HEK293 (cell line): ENCODE measurements at regions not wholly inside any gene's neighbourhood (a gene's known extent, or its start where the extent isn't known, plus 50 kb on each side); places are given as distances from the start of the nearest gene placed in this dataset.

Source experiments
- CTCF ChIA-PET: fragments of 350-600 bp; formaldehyde crosslinking; extraction: SDS; loops from one replicate; lab custom pipeline; 2021; ENCODE audit warnings: antibody characterized with exemption; lab: Yijun Ruan, JAX
- POLR2A ChIA-PET: fragments of 300-600 bp; formaldehyde crosslinking; extraction: SDS; loops from one replicate; lab custom pipeline; 2020; ENCODE audit warnings: antibody characterized with exemption, inconsistent platforms; lab: Yijun Ruan, JAX
- H3K27ac ChIP-seq: fragments of 200-500 bp; sonication (Bioruptor generic); 2 replicates; pipeline ENCODE4 v1.5.1; 2014; ENCODE audit warnings: low read depth, low read length, control low read depth, inconsistent platforms; ENCODE audit errors: extremely low read depth
- H3K36me3 ChIP-seq, 2 experiments: fragments of 200-500 bp in 1 of 2; sonication (Bioruptor generic) in 1 of 2; 1 replicate in 1 of 2; 2 replicates in 1 of 2; pipeline ENCODE4 v1.5.1; 2014 to 2017; ENCODE audit warnings: inconsistent platforms in 2 of 2, low read length in 2 of 2; ENCODE audit not compliant: control insufficient read depth in 2 of 2, insufficient read depth in 1 of 2
- H3K4me1 ChIP-seq: fragments of 200-500 bp; sonication (Bioruptor generic); 2 replicates; pipeline ENCODE4 v1.5.1; 2014; ENCODE audit warnings: mild to moderate bottlenecking, low read length, inconsistent platforms; ENCODE audit not compliant: control insufficient read depth, insufficient read depth
- H3K4me3 ChIP-seq: 2 replicates; pipeline ENCODE4 v1.5.1; 2011; ENCODE audit warnings: low read depth, mild to moderate bottlenecking, control low read depth, low read length, moderate library complexity
- H3K9me3 ChIP-seq: fragments of 200-500 bp; sonication (Bioruptor generic); 2 replicates; pipeline ENCODE4 v1.5.1; 2014; ENCODE audit warnings: low read depth, low read length, inconsistent platforms; ENCODE audit not compliant: control insufficient read depth, insufficient read depth
- IKZF3 ChIP-seq: fragments of 450-650 bp; IDR thresholded peaks from 2 replicates; pipeline ENCODE4 v1.5.0; 2018; ENCODE audit warnings: missing biosample characterization, mild to moderate bottlenecking, missing genetic modification characterization, moderate library complexity
- OSR2 ChIP-seq: fragments of 450-650 bp; formaldehyde crosslinking; IDR thresholded peaks from 2 replicates; pipeline ENCODE4 v1.5.1; 2016; ENCODE audit warnings: missing biosample characterization, missing genetic modification characterization
- SCRT2 ChIP-seq: fragments of 450-650 bp; formaldehyde crosslinking; IDR thresholded peaks from 2 replicates; pipeline ENCODE4 v1.5.1; 2016; ENCODE audit warnings: missing biosample characterization, missing genetic modification characterization
- SP2 ChIP-seq: fragments of 450-650 bp; formaldehyde crosslinking; IDR thresholded peaks from 2 replicates; pipeline ENCODE4 v1.5.1; 2016; ENCODE audit warnings: missing biosample characterization, missing genetic modification characterization
- ZBTB1 ChIP-seq: fragments of 450-650 bp; formaldehyde crosslinking; IDR thresholded peaks from 2 replicates; pipeline ENCODE4 v1.5.1; 2016; ENCODE audit warnings: missing biosample characterization, missing genetic modification characterization
- ZNF184 ChIP-seq: fragments of 450-650 bp; IDR thresholded peaks from 2 replicates; pipeline ENCODE4 v1.5.1; 2018; ENCODE audit warnings: missing biosample characterization, mild to moderate bottlenecking, missing genetic modification characterization
- ZNF239 ChIP-seq: fragments of 450-650 bp; formaldehyde crosslinking; IDR thresholded peaks from 2 replicates; pipeline ENCODE4 v1.5.1; 2016; ENCODE audit warnings: missing biosample characterization, missing genetic modification characterization
- ZNF510 ChIP-seq: fragments of 450-650 bp; formaldehyde crosslinking; IDR thresholded peaks from 2 replicates; pipeline ENCODE4 v1.5.1; 2018; ENCODE audit warnings: mild to moderate bottlenecking, missing genetic modification characterization, missing biosample characterization; ENCODE audit not compliant: insufficient replicate concordance
- ZNF596 ChIP-seq: fragments of 450-650 bp; IDR thresholded peaks from 2 replicates; pipeline ENCODE4 v1.5.0; 2018; ENCODE audit warnings: missing biosample characterization, mild to moderate bottlenecking, missing genetic modification characterization, moderate library complexity
- ZNF624 ChIP-seq: fragments of 450-650 bp; formaldehyde crosslinking; IDR thresholded peaks from 2 replicates; pipeline ENCODE4 v1.5.1; 2017; ENCODE audit warnings: missing biosample characterization, missing genetic modification characterization
- ZNF658 ChIP-seq: fragments of 450-650 bp; formaldehyde crosslinking; IDR thresholded peaks from 2 replicates; pipeline ENCODE4; 2016; ENCODE audit warnings: missing biosample characterization, missing genetic modification characterization
- ZNF76 ChIP-seq: fragments of 450-650 bp; formaldehyde crosslinking; IDR thresholded peaks from 2 replicates; pipeline ENCODE4; 2016; ENCODE audit warnings: low read depth, missing biosample characterization, missing genetic modification characterization, borderline replicate concordance
- ZNF768 ChIP-seq: fragments of 450-650 bp; formaldehyde crosslinking; IDR thresholded peaks from 2 replicates; pipeline ENCODE4 v1.5.1; 2018; ENCODE audit warnings: missing biosample characterization, mild to moderate bottlenecking, missing genetic modification characterization
- ZNF791 ChIP-seq: fragments of 450-650 bp; formaldehyde crosslinking; IDR thresholded peaks from 2 replicates; pipeline ENCODE4 v1.5.1; 2016; ENCODE audit warnings: missing biosample characterization, missing genetic modification characterization
- ZNF792 ChIP-seq: fragments of 450-650 bp; formaldehyde crosslinking; IDR thresholded peaks from 2 replicates; pipeline ENCODE4 v1.5.1; 2016; ENCODE audit warnings: missing biosample characterization, missing genetic modification characterization
- ZSCAN16 ChIP-seq: fragments of 450-650 bp; formaldehyde crosslinking; IDR thresholded peaks from 2 replicates; pipeline ENCODE4 v1.5.1; 2016; ENCODE audit warnings: missing biosample characterization, missing genetic modification characterization
- ZSCAN30 ChIP-seq: fragments of 450-650 bp; IDR thresholded peaks from 2 replicates; pipeline ENCODE4 v1.5.1; 2018; ENCODE audit warnings: missing biosample characterization, mild to moderate bottlenecking, missing genetic modification characterization, moderate library complexity
- TF ChIP-seq, protein P1 (sequence below): fragments of 450-650 bp; formaldehyde crosslinking; IDR thresholded peaks from 2 replicates; pipeline ENCODE4 v1.5.1; 2016; ENCODE audit warnings: missing biosample characterization, missing genetic modification characterization
- TF ChIP-seq, protein P2 (sequence below): fragments of 450-650 bp; formaldehyde crosslinking; IDR thresholded peaks from 2 replicates; pipeline ENCODE4; 2016; ENCODE audit warnings: missing biosample characterization, missing genetic modification characterization
- TF ChIP-seq, protein P3 (sequence below): fragments of 450-650 bp; formaldehyde crosslinking; IDR thresholded peaks from 2 replicates; pipeline ENCODE4 v1.5.1; 2016; ENCODE audit warnings: missing biosample characterization, missing genetic modification characterization, borderline replicate concordance
- TF ChIP-seq, protein P4 (sequence below): fragments of 450-650 bp; formaldehyde crosslinking; IDR thresholded peaks from 2 replicates; pipeline ENCODE4 v1.5.1; 2016; ENCODE audit warnings: missing biosample characterization, missing genetic modification characterization
- TF ChIP-seq, protein P5 (sequence below): fragments of 450-650 bp; formaldehyde crosslinking; IDR thresholded peaks from 2 replicates; pipeline ENCODE4 v1.5.1; 2016; ENCODE audit warnings: missing biosample characterization, missing genetic modification characterization, borderline replicate concordance
- TF ChIP-seq, protein P6 (sequence below): fragments of 450-650 bp; formaldehyde crosslinking; IDR thresholded peaks from 2 replicates; pipeline ENCODE4 v1.5.1; 2016; ENCODE audit warnings: missing biosample characterization, missing genetic modification characterization
- TF ChIP-seq, protein P7 (sequence below): fragments of 450-650 bp; formaldehyde crosslinking; IDR thresholded peaks from 2 replicates; pipeline ENCODE4 v1.5.1; 2016; ENCODE audit warnings: missing biosample characterization, missing genetic modification characterization

DNA sequence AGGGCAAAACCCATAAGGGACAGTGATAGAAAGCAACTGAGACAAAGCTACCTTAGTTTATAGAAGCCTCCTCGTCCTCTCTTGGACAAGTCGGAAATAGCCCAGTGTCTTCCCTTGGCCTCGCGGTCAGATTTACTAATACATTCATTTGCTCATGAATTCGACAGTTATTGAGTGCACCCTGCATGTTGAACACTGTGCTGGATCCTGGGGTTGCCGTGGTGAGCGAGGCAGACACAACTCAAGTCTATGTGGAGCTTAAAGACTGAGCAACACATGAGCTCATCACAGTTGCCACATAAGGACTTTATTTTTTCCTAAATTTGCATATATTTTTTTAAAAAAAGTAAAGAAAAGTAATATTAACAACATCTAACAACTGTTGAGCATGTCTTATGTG is 411.1 kb upstream of the ITGA1 start (continued):
- TF ChIP-seq, protein P1, sequence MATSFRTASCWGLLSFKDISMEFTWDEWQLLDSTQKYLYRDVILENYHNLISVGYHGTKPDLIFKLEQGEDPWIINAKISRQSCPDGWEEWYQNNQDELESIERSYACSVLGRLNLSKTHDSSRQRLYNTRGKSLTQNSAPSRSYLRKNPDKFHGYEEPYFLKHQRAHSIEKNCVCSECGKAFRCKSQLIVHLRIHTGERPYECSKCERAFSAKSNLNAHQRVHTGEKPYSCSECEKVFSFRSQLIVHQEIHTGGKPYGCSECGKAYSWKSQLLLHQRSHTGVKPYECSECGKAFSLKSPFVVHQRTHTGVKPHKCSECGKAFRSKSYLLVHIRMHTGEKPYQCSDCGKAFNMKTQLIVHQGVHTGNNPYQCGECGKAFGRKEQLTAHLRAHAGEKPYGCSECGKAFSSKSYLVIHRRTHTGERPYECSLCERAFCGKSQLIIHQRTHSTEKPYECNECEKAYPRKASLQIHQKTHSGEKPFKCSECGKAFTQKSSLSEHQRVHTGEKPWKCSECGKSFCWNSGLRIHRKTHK = no peak
- TF ChIP-seq, protein P2, sequence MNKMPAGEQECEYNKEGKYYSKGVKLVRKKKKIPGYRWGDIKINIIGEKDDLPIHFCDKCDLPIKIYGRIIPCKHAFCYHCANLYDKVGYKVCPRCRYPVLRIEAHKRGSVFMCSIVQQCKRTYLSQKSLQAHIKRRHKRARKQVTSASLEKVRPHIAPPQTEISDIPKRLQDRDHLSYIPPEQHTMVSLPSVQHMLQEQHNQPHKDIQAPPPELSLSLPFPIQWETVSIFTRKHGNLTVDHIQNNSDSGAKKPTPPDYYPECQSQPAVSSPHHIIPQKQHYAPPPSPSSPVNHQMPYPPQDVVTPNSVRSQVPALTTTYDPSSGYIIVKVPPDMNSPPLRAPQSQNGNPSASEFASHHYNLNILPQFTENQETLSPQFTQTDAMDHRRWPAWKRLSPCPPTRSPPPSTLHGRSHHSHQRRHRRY (tag by site-specific recombination) = no peak
- TF ChIP-seq, protein P3, sequence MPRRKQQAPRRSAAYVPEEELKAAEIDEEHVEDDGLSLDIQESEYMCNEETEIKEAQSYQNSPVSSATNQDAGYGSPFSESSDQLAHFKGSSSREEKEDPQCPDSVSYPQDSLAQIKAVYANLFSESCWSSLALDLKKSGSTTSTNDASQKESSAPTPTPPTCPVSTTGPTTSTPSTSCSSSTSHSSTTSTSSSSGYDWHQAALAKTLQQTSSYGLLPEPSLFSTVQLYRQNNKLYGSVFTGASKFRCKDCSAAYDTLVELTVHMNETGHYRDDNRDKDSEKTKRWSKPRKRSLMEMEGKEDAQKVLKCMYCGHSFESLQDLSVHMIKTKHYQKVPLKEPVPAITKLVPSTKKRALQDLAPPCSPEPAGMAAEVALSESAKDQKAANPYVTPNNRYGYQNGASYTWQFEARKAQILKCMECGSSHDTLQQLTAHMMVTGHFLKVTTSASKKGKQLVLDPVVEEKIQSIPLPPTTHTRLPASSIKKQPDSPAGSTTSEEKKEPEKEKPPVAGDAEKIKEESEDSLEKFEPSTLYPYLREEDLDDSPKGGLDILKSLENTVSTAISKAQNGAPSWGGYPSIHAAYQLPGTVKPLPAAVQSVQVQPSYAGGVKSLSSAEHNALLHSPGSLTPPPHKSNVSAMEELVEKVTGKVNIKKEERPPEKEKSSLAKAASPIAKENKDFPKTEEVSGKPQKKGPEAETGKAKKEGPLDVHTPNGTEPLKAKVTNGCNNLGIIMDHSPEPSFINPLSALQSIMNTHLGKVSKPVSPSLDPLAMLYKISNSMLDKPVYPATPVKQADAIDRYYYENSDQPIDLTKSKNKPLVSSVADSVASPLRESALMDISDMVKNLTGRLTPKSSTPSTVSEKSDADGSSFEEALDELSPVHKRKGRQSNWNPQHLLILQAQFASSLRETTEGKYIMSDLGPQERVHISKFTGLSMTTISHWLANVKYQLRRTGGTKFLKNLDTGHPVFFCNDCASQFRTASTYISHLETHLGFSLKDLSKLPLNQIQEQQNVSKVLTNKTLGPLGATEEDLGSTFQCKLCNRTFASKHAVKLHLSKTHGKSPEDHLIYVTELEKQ (tag by site-specific recombination) = no peak
- TF ChIP-seq ZBTB1 (tag by site-specific recombination) = no peak
- no peak for TF ChIP-seq SCRT2 (tag by site-specific recombination)
- TF ChIP-seq SP2 (tag by site-specific recombination) = no peak
- no peak for TF ChIP-seq ZNF596 (tag by site-specific recombination)

DNA sequence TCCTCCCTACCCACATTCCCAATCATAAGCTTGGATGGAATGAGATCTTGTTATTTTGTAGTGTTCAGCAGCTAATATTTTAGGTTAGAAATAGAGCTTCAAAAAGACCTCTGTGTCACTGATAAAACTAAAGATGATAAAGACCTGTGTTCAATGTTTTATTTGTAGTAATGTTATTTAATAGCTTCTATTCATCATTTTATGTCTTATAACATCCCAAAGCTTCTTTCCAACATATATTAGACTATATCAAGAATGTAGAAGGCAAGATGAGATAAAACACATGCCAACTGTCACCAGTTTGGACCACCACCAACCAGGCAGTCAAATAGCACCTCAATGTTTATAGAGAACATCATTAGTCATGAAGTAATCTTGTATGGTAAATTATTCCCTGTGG is 409.5 kb upstream of the ITGA1 start:
- CTCF ChIA-PET = interaction anchor here (1.3 kb wide), 1 partner anchor 22 kb away, joined by 3 read pairs; no protein-coding TSS in a partner anchor
- Histone ChIP-seq H3K4me1 (no peaks in the 10 kb centered on the region), H3K36me3 (no peaks in the 10 kb centered on the region), H3K27ac (no peak overlapping the region), H3K4me3 (no peak overlapping the region), H3K9me3 (no peaks in the 10 kb centered on the region)
- TF ChIP-seq ZNF624 (no peak), ZNF658 (tag by site-specific recombination) (no peak), ZSCAN16 (tag by site-specific recombination) (no peak)
- POLR2A ChIA-PET = no interaction called here

DNA sequence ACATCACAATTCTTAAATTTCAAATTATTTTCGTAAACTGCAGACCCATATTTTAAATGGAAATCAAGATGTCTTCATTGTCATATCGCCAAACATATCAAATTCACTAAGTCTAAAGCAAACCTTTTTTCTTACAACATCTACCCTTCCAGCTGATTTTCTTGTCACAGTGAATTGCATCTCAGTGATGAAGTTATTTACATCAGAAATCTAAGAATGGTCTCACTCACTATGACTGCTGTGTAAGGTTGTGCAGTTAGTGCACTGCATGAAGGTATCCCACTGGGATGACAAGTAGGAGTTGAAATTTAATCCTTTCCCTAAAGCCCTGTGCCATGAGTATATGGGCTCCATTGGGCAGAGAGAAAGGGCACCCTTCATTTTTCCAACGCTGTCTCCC is 399.4 kb upstream of the ITGA1 start:
- H3K9me3 ChIP-seq = no peaks in the 10 kb centered on the region
- no peaks in the 10 kb centered on the region for H3K4me1 ChIP-seq
- ChIA-PET POLR2A (no interaction called here), CTCF (no interaction called here)
- H3K4me3 ChIP-seq = no peak overlapping the region
- no peak overlapping the region for H3K27ac ChIP-seq
- H3K36me3 ChIP-seq = no peaks in the 10 kb centered on the region
- no peak for TF ChIP-seq ZSCAN30 (tag by site-specific recombination)
- no peak for TF ChIP-seq ZNF768 (tag by site-specific recombination)
- TF ChIP-seq IKZF3 (tag by site-specific recombination) = no peak
- TF ChIP-seq, protein P4, sequence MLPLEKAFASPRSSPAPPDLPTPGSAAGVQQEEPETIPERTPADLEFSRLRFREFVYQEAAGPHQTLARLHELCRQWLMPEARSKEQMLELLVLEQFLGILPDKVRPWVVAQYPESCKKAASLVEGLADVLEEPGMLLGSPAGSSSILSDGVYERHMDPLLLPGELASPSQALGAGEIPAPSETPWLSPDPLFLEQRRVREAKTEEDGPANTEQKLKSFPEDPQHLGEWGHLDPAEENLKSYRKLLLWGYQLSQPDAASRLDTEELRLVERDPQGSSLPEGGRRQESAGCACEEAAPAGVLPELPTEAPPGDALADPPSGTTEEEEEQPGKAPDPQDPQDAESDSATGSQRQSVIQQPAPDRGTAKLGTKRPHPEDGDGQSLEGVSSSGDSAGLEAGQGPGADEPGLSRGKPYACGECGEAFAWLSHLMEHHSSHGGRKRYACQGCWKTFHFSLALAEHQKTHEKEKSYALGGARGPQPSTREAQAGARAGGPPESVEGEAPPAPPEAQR (tag by site-specific recombination) = no peak
- TF ChIP-seq ZNF791 (tag by site-specific recombination) = no peak
- no peak for TF ChIP-seq ZNF792
- no peak for TF ChIP-seq ZNF239 (tag by site-specific recombination)
- TF ChIP-seq, protein P5, sequence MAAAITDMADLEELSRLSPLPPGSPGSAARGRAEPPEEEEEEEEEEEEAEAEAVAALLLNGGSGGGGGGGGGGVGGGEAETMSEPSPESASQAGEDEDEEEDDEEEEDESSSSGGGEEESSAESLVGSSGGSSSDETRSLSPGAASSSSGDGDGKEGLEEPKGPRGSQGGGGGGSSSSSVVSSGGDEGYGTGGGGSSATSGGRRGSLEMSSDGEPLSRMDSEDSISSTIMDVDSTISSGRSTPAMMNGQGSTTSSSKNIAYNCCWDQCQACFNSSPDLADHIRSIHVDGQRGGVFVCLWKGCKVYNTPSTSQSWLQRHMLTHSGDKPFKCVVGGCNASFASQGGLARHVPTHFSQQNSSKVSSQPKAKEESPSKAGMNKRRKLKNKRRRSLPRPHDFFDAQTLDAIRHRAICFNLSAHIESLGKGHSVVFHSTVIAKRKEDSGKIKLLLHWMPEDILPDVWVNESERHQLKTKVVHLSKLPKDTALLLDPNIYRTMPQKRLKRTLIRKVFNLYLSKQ (tag by site-specific recombination) = no peak
- TF ChIP-seq ZNF76 (tag by site-specific recombination) = no peak
- TF ChIP-seq, protein P6, sequence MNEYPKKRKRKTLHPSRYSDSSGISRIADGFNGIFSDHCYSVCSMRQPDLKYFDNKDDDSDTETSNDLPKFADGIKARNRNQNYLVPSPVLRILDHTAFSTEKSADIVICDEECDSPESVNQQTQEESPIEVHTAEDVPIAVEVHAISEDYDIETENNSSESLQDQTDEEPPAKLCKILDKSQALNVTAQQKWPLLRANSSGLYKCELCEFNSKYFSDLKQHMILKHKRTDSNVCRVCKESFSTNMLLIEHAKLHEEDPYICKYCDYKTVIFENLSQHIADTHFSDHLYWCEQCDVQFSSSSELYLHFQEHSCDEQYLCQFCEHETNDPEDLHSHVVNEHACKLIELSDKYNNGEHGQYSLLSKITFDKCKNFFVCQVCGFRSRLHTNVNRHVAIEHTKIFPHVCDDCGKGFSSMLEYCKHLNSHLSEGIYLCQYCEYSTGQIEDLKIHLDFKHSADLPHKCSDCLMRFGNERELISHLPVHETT (tag by site-specific recombination) = no peak
- no peak for TF ChIP-seq OSR2 (tag by site-specific recombination)
- TF ChIP-seq ZNF510 (tag by site-specific recombination) = no peak
- TF ChIP-seq, protein P7, sequence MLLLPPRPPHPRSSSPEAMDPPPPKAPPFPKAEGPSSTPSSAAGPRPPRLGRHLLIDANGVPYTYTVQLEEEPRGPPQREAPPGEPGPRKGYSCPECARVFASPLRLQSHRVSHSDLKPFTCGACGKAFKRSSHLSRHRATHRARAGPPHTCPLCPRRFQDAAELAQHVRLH = no peak
- TF ChIP-seq ZNF184 (tag by site-specific recombination) = no peak
